GM23338 (cell line): ENCODE measurements at regions not wholly inside any gene's neighbourhood (a gene's known extent, or its start where the extent isn't known, plus 50 kb on each side); places are given as distances from the start of the nearest gene placed in this dataset.

Experiments
- CTCF ChIP-seq, 2 experiments: fragments of 200-600 bp in 1 of 2; sonication (generic) in 1 of 2; conservative IDR thresholded peaks; 2 replicates each; pipeline versions ENCODE4 v1.5.1 to v1.6.1; 2016 to 2017; ENCODE audit warnings: antibody characterized with exemption in 2 of 2, low read depth in 2 of 2, mild to moderate bottlenecking in 2 of 2, moderate library complexity in 1 of 2
- REST ChIP-seq: IDR thresholded peaks from one replicate; pipeline ENCODE4 v1.6.1; 2018; ENCODE audit warnings: antibody characterized with exemption; ENCODE audit not compliant: unreplicated experiment

- TF ChIP-seq CTCF (conservative IDR thresholded peaks at IDR 0.05; ENCODE audit: low read depth in 2 of 2) (no peak), REST (no peak)
Observed at GRCh38 chr3:162395496-162395895, 898.9 kb downstream of the OTOL1 start.
